ENCODE measurements at regions not wholly inside any gene's neighbourhood (a gene's known extent, or its start where the extent isn't known, plus 50 kb on each side); places are given as distances from the start of the nearest gene placed in this dataset.

- TF ChIP-seq CTCF (IDR thresholded peaks at IDR 0.05; ENCODE audit: insufficient read depth, low read depth, low read length), result no peak
- Histone ChIP-seq H3K27me3 (ENCODE audit: control insufficient read depth, insufficient read depth, low read length) (no peaks in the 10 kb centered on the region; the same call in 1 of the 2 replicates), H3K4me3 (ENCODE audit: low read depth, low read length) (no peak overlapping the region), H3K36me3 (ENCODE audit: control insufficient read depth, insufficient read depth, low read length) (no peaks in the 10 kb centered on the region)
- ChIA-PET POLR2A (no interaction called here), CTCF (no interaction called here)
- no peak for DNase-seq (ENCODE audit: low read depth)
Measured at GRCh38 chr1:165011991-165012531, 344.5 kb downstream of the LMX1A start.

- no peak for DNase-seq (ENCODE audit: low read depth)
- Histone ChIP-seq H3K4me3 (ENCODE audit: low read depth, low read length) (no peak overlapping the region), H3K36me3 (ENCODE audit: control insufficient read depth, insufficient read depth, low read length) (no peaks in the 10 kb centered on the region), H3K27me3 (ENCODE audit: control insufficient read depth, insufficient read depth, low read length) (no peaks in the 10 kb centered on the region; the same call in 1 of the 2 replicates)
- no peak for TF ChIP-seq CTCF (IDR thresholded peaks at IDR 0.05; ENCODE audit: insufficient read depth, low read depth, low read length)
- ChIA-PET CTCF (no interaction called here), POLR2A (no interaction called here)
Measured at GRCh38 chr1:165011186-165011585, 345.3 kb downstream of the LMX1A start.

GRCh38 chr1:165010418-165011070 lies 346.0 kb downstream of the LMX1A start:
- no peaks in the 10 kb centered on the region for H3K36me3 ChIP-seq (ENCODE audit: control insufficient read depth, insufficient read depth, low read length)
- ChIA-PET POLR2A (no interaction called here), CTCF (no interaction called here)
- no peak overlapping the region for H3K4me3 ChIP-seq (ENCODE audit: low read depth, low read length)
- TF ChIP-seq CTCF (IDR thresholded peaks at IDR 0.05; ENCODE audit: insufficient read depth, low read depth, low read length), result no peak
- no peak for DNase-seq (ENCODE audit: low read depth)
- no peaks in the 10 kb centered on the region; the same call in 1 of the 2 replicates for H3K27me3 ChIP-seq (ENCODE audit: control insufficient read depth, insufficient read depth, low read length)

GRCh38 chr1:165006831-165007230 lies 349.7 kb downstream of the LMX1A start:
- ChIA-PET POLR2A (no interaction called here), CTCF (interaction anchor here (0.6 to 0.9 kb wide), 4 partner anchors 12 to 1429 kb away, joined by 3 to 5 read pairs (median 3); no protein-coding TSS in a partner anchor)
- Histone ChIP-seq H3K27me3 (ENCODE audit: control insufficient read depth, insufficient read depth, low read length) (no peaks in the 10 kb centered on the region; the same call in 1 of the 2 replicates), H3K36me3 (ENCODE audit: control insufficient read depth, insufficient read depth, low read length) (no peaks in the 10 kb centered on the region), H3K4me3 (ENCODE audit: low read depth, low read length) (no peak overlapping the region)
- TF ChIP-seq CTCF (IDR thresholded peaks at IDR 0.05; ENCODE audit: insufficient read depth, low read depth, low read length), result no peak
- DNase-seq (ENCODE audit: low read depth), result no peak

GRCh38 chr1:164999146-164999545 lies 357.4 kb downstream of the LMX1A start:
- ChIA-PET POLR2A (no interaction called here), CTCF (interaction anchor here (0.7 kb wide), 1 partner anchor 16 kb away, joined by 3 read pairs; no protein-coding TSS in a partner anchor)

More at GRCh38 chr1:164999146-164999545, 357.4 kb downstream of the LMX1A start:
- H3K4me3 ChIP-seq (ENCODE audit: low read depth, low read length), result no peak overlapping the region
- H3K27me3 ChIP-seq (ENCODE audit: control insufficient read depth, insufficient read depth, low read length), result no peaks in the 10 kb centered on the region
- no peak for TF ChIP-seq CTCF (IDR thresholded peaks at IDR 0.05; ENCODE audit: insufficient read depth, low read depth, low read length)
- no peak for DNase-seq (ENCODE audit: low read depth)
- no peaks in the 10 kb centered on the region for H3K36me3 ChIP-seq (ENCODE audit: control insufficient read depth, insufficient read depth, low read length)

All from BJ (cell line).